Stomach smooth muscle (tissue), 2 donors: ENCODE measurements at regions not wholly inside any gene's neighbourhood (a gene's known extent, or its start where the extent isn't known, plus 50 kb on each side); places are given as distances from the start of the nearest gene placed in this dataset.
"Not testable (repeated sequence)": the region's sequence is repeated elsewhere in the genome, so short reads cannot be mapped to it uniquely, and the experiment has no call there.

Experiments used
- H3K27ac ChIP-seq: one replicate; pipeline ENCODE4 v1.7.0; 2013; ENCODE audit warnings: mild to moderate bottlenecking, low read length, inconsistent platforms
- H3K27me3 ChIP-seq, 2 donors: one replicate each; pipeline ENCODE4 v1.7.0; 2013; ENCODE audit warnings: low read length in 2 of 2; ENCODE audit not compliant: insufficient read depth in 2 of 2, control insufficient read depth in 1 of 2
- H3K36me3 ChIP-seq, 2 donors: one replicate each; pipeline ENCODE4 v1.7.0; 2013; ENCODE audit warnings: low read length in 2 of 2; ENCODE audit not compliant: control insufficient read depth in 2 of 2, insufficient read depth in 2 of 2
- H3K4me1 ChIP-seq: one replicate; pipeline ENCODE4 v1.7.0; 2013; ENCODE audit warnings: low read length; ENCODE audit not compliant: control insufficient read depth, insufficient read depth
- H3K4me3 ChIP-seq, 2 donors: one replicate each; pipeline ENCODE4 v1.7.0; 2013; ENCODE audit warnings: low read length in 2 of 2
- H3K9ac ChIP-seq, 2 donors: one replicate each; pipeline ENCODE4 v1.7.0; 2013; ENCODE audit warnings: low read length in 2 of 2, mild to moderate bottlenecking in 1 of 2
- H3K9me3 ChIP-seq, 2 donors: one replicate each; pipeline ENCODE4 v1.7.0; 2013; ENCODE audit warnings: low read length in 2 of 2; ENCODE audit not compliant: control insufficient read depth in 2 of 2
- donor health status: healthy.
- donor health status: Pancreatic carcinoma.

- no peaks in the 10 kb centered on the region for H3K4me1 ChIP-seq
- H3K27me3 ChIP-seq, result no peaks in the 10 kb centered on the region
- H3K4me3 ChIP-seq, result no peak overlapping the region
- H3K9me3 ChIP-seq, result no peaks in the 10 kb centered on the region
- no peak overlapping the region for H3K27ac ChIP-seq
- no peak overlapping the region for H3K9ac ChIP-seq
- no peaks in the 10 kb centered on the region for H3K36me3 ChIP-seq
Observed at GRCh38 chr14:86779416-86779815, 1213.6 kb downstream of the GALC start.

DNA sequence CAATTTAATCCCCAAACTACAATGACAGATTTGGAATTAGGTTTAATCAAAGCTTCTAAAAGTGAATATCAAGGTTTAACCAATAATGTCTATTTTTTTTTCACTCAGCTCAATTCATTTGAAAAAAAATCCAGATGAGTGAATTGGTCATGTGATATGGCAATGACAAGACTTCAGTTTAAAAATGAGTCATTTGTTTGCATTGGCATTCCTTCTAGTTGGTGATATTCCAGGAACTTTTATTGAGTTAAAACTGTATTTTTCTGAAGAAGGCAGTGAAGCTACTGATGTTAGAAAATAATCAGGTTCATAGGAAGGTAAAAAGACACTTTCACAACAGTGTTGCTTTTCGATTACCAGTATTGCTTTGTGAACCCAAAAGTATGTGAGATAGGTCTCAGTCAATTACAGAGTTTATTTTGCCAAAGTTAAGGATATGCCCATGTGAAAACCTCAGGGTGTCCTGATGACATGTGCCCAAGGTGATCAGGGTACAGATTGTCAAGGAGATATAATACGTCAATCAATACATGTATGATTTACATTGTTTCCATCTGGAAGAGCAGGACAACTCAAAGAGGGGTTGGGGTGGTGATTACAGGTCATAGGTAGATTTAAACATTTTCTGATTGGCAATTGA lies 1214.9 kb downstream of the GALC start:
- Histone ChIP-seq H3K36me3 (no peaks in the 10 kb centered on the region), H3K27me3 (no peaks in the 10 kb centered on the region), H3K4me1 (no peaks in the 10 kb centered on the region), H3K4me3 (no peak overlapping the region), H3K27ac (no peak overlapping the region), H3K9ac (no peak overlapping the region), H3K9me3 (no peaks in the 10 kb centered on the region)

- not testable (repeated sequence) for H3K9me3 ChIP-seq, H3K27me3 ChIP-seq, H3K4me3 ChIP-seq, H3K9ac ChIP-seq, H3K27ac ChIP-seq, H3K36me3 ChIP-seq, H3K4me1 ChIP-seq
Observed at GRCh38 chr14:86775896-86776295, 1217.1 kb downstream of the GALC start.

GRCh38 chr14:86774916-86775315 lies 1218.1 kb downstream of the GALC start:
- Histone ChIP-seq H3K9ac (no peak overlapping the region), H3K9me3 (no peaks in the 10 kb centered on the region), H3K4me1 (no peaks in the 10 kb centered on the region), H3K4me3 (no peak overlapping the region), H3K36me3 (no peaks in the 10 kb centered on the region), H3K27me3 (no peaks in the 10 kb centered on the region), H3K27ac (no peak overlapping the region)

GRCh38 chr14:86772075-86772474 lies 1220.9 kb downstream of the GALC start:
- H3K27me3 ChIP-seq, result no peaks in the 10 kb centered on the region

GRCh38 chr14:86770186-86770585 lies 1222.8 kb downstream of the GALC start:
- Histone ChIP-seq H3K9me3 (no peaks in the 10 kb centered on the region), H3K27me3 (no peaks in the 10 kb centered on the region), H3K27ac (no peak overlapping the region), H3K9ac (no peak overlapping the region), H3K36me3 (no peaks in the 10 kb centered on the region), H3K4me3 (no peak overlapping the region), H3K4me1 (no peaks in the 10 kb centered on the region)

More at GRCh38 chr14:86772075-86772474, 1220.9 kb downstream of the GALC start:
- Histone ChIP-seq H3K9me3 (no peaks in the 10 kb centered on the region), H3K36me3 (no peaks in the 10 kb centered on the region), H3K9ac (no peak overlapping the region), H3K27ac (no peak overlapping the region), H3K4me3 (no peak overlapping the region), H3K4me1 (no peaks in the 10 kb centered on the region)

- H3K4me3 ChIP-seq, result no peak overlapping the region
- no peaks in the 10 kb centered on the region for H3K9me3 ChIP-seq
- H3K27me3 ChIP-seq, result no peaks in the 10 kb centered on the region
- H3K4me1 ChIP-seq, result no peaks in the 10 kb centered on the region
- no peak overlapping the region for H3K27ac ChIP-seq
- no peak overlapping the region for H3K9ac ChIP-seq
- H3K36me3 ChIP-seq, result no peaks in the 10 kb centered on the region
Observed at GRCh38 chr14:86766469-86766868, 1226.5 kb downstream of the GALC start.

GRCh38 chr14:86761611-86762010 lies 1231.4 kb downstream of the GALC start:
- Histone ChIP-seq H3K9ac (no peak overlapping the region), H3K9me3 (no peaks in the 10 kb centered on the region), H3K27me3 (no peaks in the 10 kb centered on the region), H3K4me1 (no peaks in the 10 kb centered on the region), H3K27ac (no peak overlapping the region), H3K36me3 (no peaks in the 10 kb centered on the region), H3K4me3 (no peak overlapping the region)

DNA sequence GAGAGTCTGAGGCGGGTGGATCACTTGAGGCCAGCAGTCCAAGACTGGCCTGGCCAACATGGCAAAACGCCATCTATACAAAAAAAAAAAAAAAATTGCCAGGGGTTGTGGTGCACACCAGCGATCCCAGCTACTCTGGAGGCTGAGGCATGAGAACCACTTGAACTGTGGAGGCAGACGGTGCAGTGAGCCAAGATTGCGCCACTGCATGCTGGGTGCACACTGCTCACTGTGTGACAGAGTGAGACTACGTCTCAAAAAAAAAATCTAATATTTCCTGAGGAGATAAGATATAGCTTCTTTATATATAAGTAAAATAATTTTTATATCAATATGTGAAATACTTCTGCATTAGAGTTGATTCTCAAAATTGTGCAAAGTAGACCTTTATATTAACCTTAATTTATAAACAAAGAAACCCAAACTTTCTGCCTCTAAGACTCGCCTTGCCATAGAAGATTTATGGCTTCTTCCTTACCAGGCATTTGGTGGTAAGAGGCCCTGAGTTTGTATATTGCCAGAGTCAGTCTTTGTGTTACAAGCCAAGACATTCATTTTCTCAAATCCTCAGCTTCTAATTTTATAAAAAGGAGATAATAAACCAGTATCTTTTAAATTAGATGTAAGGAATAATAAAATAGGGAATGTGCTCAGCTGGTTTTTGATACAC lies 1226.7 kb downstream of the FLRT2 start:
- Histone ChIP-seq H3K36me3 (no peaks in the 10 kb centered on the region), H3K4me3 (no peak overlapping the region), H3K9ac (no peak overlapping the region), H3K9me3 (peaks cover 5 to 9% of the 10 kb centered on the region in 2 donors), H3K27ac (no peak overlapping the region), H3K27me3 (no peaks in the 10 kb centered on the region), H3K4me1 (no peaks in the 10 kb centered on the region)

DNA sequence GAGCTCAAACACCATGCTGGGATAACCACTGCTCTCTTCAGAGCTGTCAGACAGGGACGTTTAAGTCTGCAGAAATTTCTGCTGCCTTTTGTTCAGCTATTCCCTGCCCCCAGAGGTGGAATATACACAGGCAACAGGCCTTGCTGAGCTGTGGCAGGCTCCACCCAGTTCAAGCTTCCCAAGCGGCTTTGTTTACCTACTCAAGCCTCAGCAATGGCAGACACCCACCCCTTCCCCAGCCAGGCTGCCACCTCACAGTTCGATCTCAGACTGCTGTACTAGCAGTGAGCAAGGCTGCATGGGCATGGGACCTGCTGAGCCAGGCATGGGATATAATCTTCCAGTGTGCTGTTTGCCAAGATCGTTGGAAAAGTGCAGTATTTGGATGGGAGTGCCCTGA lies 1220.5 kb downstream of the FLRT2 start:
- H3K36me3 ChIP-seq, H3K4me1 ChIP-seq, H3K4me3 ChIP-seq, H3K9ac ChIP-seq, H3K27me3 ChIP-seq, H3K27ac ChIP-seq, H3K9me3 ChIP-seq: not testable (repeated sequence)

DNA sequence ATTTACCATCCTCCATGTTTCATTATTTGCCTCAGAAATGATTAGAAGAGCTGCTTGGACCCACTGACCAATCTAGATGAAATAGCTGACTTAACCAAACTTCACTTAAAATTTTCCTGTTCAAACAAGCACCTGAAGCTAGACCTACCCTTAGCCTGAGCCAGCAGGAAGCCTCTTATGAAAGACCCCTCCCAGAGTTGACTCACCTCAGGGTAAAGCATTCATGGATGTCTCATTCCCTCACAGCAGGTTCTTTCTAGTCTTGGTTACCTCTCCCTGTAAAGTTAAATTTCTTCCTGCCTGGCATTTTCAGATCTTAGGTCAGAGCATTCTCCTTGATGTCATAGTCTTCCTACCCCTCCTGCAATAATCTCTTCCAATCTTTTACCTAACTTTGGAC lies 1209.8 kb downstream of the FLRT2 start:
- no peak overlapping the region for H3K27ac ChIP-seq
- H3K27me3 ChIP-seq, result no peaks in the 10 kb centered on the region
- no peaks in the 10 kb centered on the region for H3K36me3 ChIP-seq
- no peak overlapping the region for H3K9ac ChIP-seq
- H3K4me1 ChIP-seq, result no peaks in the 10 kb centered on the region
- H3K4me3 ChIP-seq, result no peak overlapping the region
- no peaks in the 10 kb centered on the region for H3K9me3 ChIP-seq
